GM21526 (cell line): ENCODE measurements at regions not wholly inside any gene's neighbourhood (a gene's known extent, or its start where the extent isn't known, plus 50 kb on each side); places are given as distances from the start of the nearest gene placed in this dataset.
"Not testable (repeated sequence)": the region's sequence is repeated elsewhere in the genome, so short reads cannot be mapped to it uniquely, and the experiment has no call there.

ENCODE experiments used
- ATAC-seq: cut with Tn5 transposase; IDR thresholded peaks from one replicate; pipeline ENCODE4 v1.9.1; 2021; ENCODE audit warnings: moderate library complexity; ENCODE audit not compliant: unreplicated experiment, low FRiP score

GRCh38 chr3:28994161-28994905, 286.5 kb upstream of the RBMS3 start:
- ATAC-seq, result no peak

GRCh38 chr3:29004885-29005599, 275.8 kb upstream of the RBMS3 start:
- ATAC-seq, result peak; percentile 99

GRCh38 chr3:29005862-29006261, 275.0 kb upstream of the RBMS3 start:
- ATAC-seq, result no peak

- no peak for ATAC-seq
Observed at GRCh38 chr3:29011441-29011840, 269.4 kb upstream of the RBMS3 start.

DNA sequence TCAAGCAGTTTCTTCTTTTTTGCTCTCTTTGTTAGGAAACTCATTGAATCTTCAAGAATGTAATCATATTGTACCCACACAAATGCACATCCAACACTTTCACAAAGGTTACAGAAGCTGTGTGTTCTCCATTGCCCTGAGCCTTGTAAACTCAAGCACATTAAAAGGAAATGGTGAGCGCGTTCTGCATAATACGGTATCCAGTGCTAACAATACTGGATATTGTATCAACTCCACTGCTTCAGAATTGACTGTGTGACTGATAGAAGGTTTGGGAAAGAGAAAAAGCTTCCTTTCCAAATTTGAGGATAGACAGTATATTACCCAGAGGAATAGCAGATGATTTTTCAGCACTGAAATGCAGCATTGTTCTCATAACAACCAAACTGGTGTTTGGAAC, 268.9 kb upstream of the RBMS3 start:
- ATAC-seq, result no peak

DNA sequence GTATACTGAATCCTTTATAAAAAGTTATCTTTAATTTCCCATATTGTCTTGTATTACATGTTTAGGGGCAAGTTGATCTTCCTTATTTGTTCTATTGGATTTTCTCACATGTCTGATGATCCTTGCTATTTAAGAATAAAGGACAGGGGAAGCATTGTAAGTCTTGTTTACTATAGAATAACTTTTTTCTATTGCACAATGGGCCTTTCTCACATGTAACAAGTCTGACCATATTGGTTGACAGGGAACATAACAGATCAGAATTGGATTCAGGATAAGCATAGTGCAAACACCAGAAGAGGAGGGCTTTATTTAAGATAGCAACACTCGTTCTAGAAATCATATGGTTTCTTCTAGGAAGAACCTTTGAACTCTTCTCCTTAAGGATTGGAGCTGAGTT, 257.9 kb upstream of the RBMS3 start:
- ATAC-seq, result no peak

DNA sequence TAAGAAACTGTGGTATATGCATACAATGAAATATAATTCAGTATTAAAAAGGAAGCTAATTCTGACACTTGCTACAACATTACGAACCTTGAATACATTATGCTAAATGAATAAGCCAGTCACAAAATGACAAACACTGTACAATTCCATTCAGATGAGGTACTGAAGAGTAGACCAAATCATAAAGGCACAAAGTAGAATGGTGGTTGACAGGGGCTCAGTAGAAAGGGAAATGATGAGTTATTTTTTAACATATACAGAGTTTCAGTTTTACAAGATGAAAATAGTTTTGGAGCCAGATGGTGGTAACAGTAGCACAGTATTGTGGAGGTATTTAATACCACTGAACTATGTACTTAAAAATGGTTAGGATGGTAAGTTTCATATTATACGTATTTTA, 254.6 kb upstream of the RBMS3 start:
- peak; percentile 98 for ATAC-seq

GRCh38 chr3:29026959-29027358, 253.9 kb upstream of the RBMS3 start:
- no peak for ATAC-seq

DNA sequence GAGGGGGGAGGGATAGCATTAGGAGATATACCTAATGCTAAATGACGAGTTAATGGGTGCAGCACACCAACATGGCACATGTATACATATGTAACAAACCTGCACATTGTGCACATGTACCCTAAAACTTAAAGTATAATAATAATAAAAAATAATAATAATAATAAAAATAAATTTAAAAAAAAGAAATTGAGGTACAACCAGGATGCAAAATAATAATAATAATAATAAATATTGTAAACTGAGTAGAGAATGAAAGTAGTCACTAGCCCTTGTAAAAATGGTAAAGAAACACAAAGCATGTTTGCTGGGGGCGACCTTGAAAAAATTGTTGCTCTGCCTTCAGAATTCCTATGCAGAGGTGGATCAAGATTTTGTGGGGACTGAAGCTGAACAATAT, 249.7 kb upstream of the RBMS3 start:
- ATAC-seq, result not testable (repeated sequence)

DNA sequence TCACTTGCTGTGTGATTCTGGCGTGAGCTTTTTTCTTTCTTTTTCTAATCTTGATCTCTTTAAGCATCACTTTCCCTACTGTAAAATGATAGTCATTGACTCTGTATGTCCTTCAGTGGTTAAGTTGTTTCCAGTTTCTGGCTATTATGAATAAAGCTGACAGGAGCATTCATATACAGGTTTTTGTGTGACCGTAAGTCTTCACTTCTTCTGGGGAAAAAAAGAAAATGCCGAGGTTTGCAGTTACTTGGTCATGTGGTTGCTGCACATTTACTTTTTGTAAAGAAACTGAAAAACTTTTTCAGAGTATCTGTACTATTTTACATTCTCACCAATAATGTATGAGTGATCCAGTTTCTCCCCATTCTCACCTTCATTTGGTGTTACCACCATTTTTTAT, 247.4 kb upstream of the RBMS3 start:
- no peak for ATAC-seq

GRCh38 chr3:29050155-29050554, 230.7 kb upstream of the RBMS3 start:
- ATAC-seq, result no peak

- ATAC-seq, result no peak
Observed at GRCh38 chr3:29057326-29057725, 223.5 kb upstream of the RBMS3 start.

DNA sequence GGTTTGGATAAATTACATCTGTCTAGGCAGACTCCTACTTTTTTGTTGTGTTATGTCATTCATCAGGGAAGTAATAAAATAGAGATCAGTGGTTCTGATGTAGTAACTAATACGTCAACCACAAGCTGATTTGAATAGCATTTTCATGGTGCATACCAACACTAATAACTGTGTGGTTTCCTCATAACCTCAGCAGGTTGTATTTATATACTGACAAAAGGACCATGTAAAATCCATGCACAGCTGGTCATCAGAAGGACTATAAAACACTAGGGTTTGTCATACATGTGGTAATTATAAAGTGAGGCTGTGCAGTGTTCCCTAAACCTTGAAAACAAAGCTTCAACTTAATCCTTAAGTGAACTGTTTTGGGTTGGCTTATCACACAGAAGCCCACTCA, 216.8 kb upstream of the RBMS3 start:
- ATAC-seq, result no peak

- no peak for ATAC-seq
Observed at GRCh38 chr3:29065211-29065785, 215.6 kb upstream of the RBMS3 start.

- no peak for ATAC-seq
Observed at GRCh38 chr3:29067007-29067406, 213.9 kb upstream of the RBMS3 start.

DNA sequence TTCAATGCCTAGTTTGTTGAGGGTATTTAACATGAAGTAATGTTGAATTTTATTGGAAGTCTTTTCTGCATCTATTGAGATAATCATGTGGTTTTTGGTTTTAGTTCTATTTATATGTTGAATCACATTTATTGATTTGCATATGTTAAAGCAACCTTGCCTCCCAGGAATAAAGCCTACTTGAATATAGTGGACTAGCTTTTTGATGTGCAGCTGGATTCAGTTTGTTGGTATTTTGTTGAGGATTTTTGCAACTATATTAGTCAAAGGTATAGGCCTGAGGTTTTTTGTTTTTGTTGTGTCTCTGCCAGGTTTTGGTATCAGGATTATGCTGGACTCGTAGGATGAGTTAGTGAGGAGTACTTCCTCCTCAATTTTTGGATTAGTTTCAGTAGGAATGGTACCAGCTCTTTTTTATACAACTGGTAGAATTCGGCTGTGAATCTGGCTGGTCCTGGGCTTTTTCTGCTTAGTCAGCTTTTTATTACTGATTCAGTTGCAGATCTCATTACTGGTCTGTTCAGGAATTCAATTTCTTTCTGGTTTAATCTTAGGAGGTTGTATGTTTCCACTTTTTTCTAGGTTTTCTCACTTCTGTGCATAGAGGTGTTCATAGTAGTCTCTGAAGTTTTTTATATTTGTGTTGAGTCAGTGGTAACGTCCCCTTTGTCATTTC, 209.8 kb upstream of the RBMS3 start:
- ATAC-seq, result no peak

GRCh38 chr3:29072611-29073010, 208.3 kb upstream of the RBMS3 start:
- no peak for ATAC-seq

DNA sequence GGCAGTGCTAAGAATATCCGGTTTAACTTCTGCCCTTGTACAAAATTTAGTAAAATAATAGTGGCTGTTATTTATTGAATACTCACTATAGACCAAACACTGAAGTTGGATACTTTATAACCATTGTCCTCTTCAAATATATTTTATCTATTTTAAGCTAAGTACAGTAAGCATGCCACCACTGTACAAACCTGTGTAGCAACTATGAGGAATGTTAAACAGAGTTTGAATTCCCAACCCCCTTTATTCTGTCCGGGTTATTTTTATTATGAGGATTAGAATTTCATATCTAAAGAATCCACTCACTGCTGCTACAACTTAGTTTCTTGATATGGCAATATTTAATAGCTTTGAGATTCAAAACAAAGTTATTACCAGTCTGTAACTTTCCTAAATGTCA, 203.5 kb upstream of the RBMS3 start:
- no peak for ATAC-seq

DNA sequence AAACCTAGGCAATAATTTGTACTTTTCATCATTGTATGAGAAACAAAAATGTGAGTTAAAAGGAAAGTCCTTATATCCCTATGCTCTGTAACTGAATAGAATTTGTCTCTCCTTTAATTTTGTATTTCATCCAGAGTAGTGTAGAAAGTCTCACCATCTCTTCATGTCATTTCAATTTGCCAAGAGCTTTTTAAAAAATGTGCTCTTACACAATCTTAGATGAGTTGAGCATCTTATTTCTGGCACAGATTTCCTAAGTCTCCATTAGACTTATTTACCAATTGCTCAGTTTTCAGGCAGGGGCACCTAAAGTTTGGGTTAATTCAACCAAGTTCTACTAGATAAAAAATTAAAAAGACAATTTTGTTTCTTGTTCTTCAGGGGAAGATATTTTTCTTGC, 201.5 kb upstream of the RBMS3 start:
- ATAC-seq, result no peak

DNA sequence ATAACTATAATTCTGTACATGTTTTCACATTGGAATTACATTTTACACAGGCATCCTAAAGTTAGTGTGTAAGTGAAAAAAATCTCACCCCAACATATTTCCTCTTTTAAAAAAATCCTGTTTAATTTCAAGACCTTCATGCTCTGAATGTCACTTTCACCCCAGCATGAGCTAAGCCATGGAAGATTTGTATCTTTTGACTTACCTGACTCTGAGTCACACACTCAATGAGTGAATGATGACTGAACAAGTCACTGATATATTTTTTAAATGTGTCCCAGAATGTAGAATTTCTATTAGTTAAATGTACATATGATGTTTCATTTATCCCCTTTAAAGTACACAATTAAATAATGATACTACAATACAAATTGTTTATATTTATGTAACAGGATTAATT, 199.9 kb upstream of the RBMS3 start:
- no peak for ATAC-seq

DNA sequence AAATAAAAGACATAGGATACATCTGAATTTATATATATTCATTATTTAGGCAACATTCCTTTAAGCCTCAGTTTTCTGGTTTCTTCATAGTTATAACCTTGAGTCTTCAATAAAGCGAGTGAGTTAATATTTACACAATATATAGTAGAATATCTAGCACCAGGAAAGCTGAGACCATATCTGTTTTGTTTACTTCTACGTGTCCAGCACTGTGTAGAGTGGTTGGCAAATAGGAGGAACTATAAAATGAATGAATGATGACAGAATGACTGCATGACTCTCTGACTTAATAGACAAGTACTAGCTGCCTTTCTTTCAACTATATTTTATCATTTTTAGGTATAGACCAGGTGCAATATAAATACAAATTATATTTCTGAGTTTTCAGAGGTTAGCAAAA, 197.8 kb upstream of the RBMS3 start:
- ATAC-seq, result no peak
